ENCODE measurements at regions not wholly inside any gene's neighbourhood (a gene's known extent, or its start where the extent isn't known, plus 50 kb on each side); places are given as distances from the start of the nearest gene placed in this dataset.

DNA sequence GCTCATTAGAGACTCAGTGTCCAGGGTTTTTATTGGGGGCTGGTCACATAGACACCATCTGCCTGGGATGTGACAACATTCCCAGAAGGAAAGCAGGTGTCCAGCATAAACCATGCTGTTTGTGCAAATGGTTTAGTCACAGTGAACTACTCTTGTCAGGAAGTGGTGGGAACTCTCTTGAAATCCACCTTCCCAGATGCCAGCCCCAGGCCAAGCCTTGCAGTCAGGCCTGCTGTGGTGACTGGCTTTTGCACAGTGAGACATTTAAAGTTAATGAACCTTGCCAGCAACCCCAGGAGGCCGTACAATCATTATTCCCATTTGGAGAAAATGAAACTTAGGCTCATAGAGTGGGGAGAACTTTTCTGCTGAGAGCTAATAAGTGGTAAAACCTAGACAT lies 242.5 kb upstream of the KCNG1 start:
- no peak for DNase-seq

DNA sequence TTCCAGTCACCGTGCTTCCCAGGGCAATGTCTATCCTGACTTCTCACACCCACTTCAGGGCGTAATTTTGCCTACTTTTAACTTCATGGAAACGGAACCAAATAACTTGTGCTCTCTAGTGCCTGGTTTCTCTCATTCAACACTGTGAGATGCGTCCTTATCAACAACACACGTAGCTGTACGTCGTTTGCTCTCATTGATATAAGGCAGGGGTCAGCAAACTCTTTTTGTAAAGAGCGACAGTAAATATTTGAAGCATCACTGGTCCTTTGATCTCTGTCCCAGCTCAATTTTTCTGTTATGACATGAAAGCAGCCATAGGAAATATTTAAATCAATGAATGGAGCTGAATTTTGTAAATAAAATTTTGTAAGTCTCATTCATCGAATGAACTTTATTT lies 239.3 kb upstream of the KCNG1 start:
- DNase-seq = no peak

DNA sequence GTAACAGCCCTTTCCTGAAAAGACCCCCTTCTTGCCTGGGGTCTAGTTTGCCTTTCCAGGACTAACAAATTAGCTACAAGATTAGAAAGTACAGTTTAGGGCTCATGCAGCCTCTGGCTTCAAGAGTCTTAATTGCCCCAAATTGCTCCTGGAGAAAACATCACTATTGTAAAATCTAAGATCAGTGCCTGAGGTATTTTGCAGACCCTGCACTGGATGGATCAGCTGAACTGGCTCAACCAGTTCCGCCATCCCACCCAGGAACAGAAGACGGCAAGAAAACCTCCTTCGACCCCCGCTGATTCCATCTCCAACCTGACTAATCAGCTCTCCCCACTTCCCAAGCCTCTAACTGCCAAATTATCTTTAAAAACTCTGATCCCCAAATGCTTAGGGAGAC lies 236.5 kb upstream of the KCNG1 start:
- no peak for DNase-seq

DNA sequence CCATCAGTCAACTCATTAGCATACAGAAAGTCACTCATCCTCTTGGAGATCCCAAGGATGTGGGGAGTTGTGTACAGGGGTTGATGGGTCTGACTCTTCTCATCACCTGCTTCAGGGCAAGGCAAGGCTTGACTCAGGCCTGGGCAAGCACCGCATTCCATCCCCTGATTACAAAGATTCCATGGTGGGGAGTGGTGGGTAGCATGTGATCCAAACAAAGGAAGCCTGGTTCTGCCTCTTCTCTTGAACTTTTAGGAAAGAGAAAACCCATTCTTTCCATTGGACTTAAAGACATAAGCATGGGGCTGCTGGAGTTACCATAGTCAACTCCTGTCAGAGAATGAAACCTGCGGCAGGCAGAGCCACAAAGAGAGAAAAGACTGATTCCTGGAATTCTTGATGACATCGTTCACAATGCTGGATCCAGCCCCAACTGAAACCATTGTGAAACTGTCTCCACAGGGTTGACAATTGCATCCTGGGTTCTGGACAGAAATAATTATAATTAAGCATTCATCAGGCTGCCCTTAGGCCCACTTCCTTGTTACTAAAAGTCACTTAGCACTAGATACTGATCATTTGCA lies 235.8 kb upstream of the KCNG1 start:
- DNase-seq = no peak

DNA sequence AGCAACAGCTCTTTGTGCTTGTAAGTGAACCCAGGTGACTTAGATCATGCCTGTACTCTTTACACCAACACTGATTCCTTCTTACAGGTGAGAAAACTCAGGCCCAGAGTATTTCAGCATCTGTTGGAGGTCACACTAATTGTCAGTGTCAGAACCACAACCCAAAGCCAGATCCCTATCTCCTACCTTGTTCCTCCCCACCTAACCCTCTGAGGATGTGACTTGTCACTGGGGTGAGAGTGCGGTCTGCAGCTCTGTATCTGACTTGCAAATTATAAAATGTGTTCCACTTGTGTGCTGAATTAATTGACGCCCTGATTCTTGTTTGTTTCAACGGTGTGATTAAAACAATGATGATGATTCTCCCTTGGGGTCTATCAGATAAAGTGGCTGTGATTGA lies 232.5 kb upstream of the KCNG1 start:
- DNase-seq = no peak

DNA sequence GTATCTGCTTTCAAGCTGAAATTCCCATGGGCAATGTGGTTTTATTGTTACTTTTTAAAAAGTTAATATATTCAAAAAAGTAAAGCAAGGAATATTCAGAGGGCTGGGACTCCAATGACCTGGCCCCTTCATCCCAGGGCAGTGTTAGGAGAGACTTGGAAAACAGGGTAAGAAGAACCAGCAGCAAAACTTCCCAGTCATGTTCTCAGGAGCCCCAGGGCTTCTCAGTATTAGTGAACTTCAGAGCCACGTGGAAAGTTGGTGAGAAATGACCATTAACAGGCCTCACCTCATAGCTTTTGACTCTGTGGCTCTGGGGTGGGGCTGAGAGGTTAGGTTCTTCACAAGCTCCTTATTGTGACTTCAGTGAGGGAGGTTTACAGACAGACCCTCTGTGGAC lies 230.4 kb upstream of the KCNG1 start:
- DNase-seq = no peak

DNA sequence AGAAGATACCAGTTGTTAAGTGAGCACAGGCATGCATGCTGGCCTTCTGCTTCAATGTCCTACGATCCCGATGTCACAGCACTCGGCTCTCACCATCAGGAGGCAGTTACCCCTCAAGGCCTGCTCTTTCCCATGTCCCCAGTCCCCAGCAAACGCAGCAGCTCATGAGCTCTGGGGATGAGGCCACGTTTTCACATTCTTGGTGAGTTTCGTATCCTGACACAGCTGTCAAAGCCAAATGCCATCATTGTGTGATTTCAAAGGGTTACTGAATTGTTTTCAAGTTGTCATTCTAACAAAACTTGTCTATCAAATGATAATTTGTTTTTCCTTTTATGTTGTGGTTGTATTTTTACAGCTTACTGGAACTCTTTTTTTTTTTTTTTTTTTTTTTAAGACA lies 226.9 kb upstream of the KCNG1 start:
- DNase-seq = no peak

DNA sequence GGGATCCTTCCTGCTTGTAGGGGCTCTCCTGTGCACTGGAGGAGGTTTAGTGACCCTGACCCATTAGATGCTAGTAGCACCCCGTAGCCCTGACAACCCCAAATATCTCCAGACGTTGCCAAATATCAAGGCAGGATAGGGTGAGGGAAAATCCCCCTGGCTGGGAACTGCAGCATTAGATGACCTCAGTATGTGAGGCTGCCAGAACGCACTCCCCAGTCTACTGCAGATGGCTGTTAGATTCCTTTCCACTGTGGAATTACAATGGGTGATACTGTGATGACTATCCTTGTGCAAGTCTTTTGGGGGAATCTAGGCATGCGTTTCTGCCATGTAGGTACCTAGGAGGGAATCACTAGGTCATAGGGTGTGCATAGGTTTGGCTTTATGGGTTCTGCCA lies 226.3 kb upstream of the KCNG1 start:
- no peak for DNase-seq

DNA sequence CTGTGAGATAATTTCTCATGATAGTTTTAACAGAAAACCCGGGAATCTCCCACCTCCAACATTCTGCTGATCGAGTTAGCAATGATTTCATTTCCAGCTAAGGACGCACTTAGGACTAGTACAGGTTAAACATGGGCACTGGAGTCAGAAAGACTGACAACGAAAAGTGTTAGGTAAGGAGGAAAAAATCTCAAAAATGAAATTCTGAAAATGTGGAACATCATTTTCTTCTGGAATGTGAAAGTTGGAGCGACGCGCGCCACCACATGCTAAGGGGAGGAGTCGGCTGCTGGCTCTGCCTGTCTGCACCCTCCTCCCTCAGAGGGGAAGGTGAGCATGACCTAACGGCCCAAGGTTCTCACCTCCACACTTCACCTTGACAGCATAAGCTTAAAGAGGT lies 221.6 kb upstream of the KCNG1 start:
- no peak for DNase-seq

DNA sequence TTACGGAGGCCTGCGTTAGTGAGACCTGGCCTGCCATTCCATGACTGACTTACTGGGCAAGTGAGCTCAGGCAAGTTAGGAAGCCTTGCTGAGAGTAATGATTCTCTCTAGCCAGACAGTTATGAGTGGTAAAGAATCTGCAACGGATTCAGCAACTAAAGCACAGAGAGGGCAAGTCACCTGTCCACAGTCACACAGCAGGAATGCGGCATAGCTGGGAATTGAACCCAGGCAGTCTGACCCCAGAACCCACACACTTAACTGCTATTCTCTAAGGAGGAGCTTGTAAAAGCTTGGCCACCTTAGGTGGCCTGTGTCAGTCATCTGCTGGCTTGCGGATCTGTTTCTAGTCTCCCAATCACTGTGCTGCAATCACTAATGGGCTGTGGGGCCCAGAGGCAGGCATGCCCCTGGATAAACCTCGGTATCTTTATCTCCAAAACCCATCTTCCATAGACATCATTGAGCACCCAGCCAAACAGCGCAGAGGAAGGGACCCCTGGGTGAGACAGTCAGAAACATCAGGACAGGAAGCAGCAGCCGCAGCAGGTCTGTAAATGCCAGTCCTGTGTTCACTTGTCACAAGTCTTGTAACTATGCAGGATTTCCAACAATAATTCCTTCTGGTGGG lies 215.9 kb upstream of the KCNG1 start:
- no peak for DNase-seq

DNA sequence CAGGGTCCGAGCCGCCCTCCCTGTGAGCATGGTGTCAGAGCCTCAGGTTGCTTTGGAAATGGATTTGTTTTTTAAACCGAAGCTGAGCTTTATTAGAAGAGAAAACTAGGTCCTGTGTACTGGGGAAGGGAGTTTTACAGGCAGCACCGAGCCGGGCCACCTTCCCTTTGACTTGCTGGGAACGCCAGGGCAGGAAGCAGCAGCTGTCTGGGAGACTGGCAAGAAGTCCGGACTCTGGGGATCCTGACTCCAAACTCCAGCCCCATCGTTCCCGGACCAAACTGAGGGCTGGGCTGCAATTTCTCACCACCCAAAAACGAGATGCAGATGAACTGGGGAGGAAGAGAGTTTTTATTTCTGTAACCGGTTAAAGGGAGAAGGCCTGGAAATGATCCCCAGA lies 214.9 kb upstream of the KCNG1 start:
- DNase-seq = no peak

DNA sequence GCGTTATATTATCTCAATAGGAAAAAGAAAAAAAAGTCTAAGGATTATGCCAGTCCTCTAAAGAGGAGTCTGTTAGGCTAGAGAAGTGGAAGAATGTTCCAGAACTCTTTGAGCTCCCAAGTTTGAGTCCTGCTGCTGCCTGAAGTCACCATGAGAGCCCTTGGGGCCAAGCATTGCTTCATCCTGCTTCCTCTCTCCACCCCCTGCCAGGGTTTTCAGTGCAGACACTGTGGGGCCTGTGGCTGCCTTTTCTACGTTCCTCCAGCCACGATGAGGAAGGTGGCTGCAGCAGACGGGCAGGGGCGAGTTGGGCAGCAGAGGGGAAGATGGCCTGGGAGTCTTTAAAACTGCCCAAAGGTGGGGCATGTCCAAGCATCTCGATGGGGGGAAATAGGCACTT lies 214.4 kb upstream of the KCNG1 start:
- DNase-seq = peak; percentile 27

DNA sequence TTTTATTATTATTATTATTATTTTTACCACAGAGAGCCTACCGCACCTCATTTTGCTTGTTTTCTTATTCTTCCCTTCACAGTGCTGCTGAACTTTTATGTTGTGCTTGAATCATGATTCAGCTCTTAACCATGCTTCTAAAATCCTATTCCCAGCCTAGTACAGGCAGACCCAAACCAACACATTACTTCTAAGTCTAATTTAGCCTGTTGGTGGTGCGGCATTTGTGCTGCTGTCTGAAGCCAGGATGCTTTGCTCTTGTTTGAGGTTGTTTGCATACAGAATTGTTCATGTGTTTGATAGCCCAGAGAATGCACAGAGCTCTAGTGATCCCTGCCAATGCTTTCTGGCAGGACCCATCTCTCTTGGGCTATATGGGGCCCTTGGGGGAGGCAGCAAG lies 213.5 kb upstream of the KCNG1 start:
- DNase-seq = no peak

DNA sequence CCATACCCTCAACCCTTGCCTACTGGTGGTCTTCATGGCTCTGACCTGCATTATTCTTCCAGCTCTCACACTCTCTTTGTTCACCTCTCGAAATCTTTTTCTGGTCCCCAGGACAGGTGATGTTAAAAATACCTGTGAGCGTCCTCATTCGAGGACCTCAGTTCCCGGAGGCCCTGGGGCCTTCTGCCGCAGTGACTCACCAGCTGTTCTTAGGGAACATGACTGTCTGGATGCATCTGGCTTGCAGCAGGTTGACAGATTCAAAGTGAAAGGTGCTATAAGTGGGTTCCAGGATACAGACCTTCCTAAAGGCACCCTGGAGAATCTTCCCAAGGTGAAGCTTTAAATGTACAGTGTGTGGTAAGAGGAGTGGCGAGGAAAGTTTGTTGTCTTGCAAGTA lies 210.4 kb upstream of the KCNG1 start:
- DNase-seq = no peak

DNA sequence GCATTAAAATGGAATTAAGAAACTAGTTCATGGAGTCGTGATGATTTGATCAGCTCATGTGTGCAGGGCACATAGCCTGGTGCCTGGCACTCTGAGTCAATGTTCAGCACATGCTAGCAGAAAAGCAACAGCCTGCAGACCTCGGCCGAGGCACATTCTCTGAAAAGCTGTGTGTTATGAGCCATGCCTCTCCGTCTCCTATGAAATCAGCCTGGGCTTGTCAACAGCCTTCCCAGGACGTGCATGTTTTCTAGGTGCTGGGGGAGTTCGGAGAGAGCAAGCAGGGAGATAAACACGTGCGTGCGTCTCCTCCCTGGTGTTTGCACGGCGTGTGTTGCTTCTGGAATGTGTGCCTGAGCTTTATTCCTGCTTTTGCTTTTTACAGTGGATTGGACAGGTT lies 207.8 kb upstream of the KCNG1 start:
- no peak for DNase-seq

DNA sequence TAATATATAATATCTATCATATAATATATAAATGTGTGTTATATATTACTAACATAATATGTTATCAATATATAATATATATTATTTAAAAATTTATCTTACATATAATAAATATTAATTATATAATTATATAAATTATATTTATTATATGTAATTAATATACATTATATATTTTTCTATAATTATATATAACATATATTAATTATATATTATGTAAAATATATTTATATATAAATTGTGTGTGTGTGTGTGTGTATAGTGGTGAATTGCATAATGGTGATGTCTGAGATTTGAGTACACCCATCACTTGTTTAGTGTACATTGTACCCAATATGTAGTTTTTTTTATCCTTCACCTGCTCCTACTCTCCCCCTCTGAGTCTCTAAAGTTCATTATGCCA lies 205.9 kb upstream of the KCNG1 start:
- DNase-seq = no peak

DNA sequence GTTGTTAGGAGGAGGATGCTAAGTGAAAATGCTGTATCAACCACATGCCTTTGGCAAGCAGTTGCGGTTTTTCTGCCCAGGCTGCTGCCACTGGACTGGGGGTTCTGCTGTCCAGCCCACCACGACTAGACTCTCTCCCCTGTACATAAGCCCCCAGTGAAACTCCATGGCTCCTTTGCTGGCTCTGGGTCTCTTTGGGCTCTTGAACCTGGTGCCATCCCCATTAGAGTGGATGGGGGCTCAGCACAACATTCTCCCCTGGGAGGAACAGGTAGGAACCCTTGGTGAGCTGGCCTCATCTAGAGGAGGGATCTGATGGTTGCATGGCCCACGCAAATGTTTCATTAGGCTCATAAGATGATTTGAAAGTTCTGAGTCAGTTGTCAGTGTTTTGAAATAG lies 204.8 kb upstream of the KCNG1 start:
- no peak for DNase-seq

DNA sequence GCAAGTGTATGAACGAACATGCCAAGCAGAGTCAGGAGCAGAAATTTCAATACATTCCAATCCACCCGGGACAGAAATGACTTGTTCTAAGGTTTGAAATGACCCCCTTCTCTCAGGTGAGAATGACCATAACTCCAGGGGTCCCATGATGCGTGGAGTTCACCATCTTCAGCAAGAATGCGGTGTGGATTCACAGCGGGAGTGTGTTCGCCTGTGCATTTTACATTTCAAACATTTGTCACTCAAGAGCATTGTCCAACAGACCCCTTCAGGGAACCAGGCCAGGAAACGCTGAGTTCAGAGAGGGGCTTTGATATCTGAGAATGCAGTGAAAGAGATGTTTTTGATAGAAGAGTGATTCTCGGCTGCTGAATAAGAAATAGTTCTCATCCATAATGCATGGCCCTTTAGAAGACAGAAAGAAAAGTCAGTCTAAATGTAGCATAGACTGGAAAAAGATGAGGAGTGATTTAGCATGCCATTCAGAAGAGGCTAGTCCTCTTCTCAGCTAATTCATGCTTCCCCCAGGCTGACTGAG lies 200.3 kb upstream of the KCNG1 start:
- no peak for DNase-seq

DNA sequence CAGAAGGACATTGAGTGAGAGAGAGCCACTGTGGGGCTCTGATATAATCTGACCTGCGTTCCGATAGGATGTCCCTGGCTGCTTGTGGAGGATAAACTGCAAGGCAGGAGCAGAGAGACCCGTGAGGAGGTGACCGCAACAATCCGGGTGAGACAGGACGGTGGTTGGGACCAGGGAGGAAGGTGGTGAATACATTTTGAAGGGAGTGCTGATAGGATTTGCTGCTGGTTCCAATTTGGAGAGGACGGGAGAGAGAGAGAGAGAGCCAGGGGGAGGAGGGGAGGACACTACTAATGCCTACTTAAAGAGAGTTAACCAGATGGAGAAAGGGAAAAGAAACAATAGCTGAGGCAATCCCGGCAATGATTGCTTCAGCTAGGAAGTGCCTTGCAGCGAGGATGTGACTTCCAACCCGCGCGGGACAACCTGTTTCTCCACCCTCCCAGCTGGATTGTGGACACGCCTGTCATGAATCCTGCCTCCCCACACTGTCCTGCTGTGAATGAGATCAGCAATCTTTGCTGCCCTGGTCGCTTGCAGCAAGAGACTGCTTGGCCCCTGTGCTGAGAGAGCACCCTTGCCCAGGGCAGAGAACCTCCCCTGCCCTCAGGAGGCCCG lies 199.0 kb upstream of the KCNG1 start:
- no peak for DNase-seq

DNA sequence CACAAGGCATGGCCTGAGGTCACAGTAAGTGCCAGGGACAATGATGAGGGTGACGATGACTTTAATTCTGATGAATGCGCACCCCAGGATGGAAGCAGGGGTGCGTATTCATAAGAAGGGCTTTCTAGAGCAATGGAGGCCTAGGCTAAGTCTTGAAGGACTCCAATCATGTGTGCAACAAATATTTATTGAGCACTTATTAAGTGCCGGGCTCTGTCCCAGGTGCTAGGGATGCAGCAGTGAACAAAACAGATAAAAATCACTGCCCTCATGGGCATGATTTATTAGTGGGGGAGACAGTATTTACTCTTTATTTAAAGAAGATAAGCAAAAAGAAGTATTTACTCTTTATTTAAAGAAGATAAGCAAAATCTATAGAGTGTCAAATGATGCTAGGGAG lies 198.2 kb upstream of the KCNG1 start:
- no peak for DNase-seq

DNA sequence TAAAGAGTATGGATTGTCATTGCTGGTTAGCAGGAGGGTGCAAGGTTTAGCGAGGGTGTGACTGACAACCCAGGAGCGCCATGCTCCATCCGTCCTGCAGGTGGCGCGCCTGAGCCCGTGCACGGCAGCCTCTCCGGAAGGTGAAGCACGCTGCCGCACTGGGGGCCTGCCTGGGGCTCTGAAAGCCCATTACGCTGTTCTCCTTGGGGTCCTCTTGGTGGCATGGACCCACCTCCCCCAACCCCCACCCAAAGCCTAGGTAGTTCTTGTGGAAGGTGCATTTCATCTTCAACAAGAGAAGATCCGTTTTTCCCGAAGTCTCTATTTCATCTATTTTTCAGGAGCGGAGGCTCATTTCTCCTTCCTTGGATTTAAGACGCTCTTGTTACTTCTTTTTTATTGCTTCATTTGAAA lies 197.4 kb upstream of the KCNG1 start:
- peak; percentile 61 for DNase-seq

DNA sequence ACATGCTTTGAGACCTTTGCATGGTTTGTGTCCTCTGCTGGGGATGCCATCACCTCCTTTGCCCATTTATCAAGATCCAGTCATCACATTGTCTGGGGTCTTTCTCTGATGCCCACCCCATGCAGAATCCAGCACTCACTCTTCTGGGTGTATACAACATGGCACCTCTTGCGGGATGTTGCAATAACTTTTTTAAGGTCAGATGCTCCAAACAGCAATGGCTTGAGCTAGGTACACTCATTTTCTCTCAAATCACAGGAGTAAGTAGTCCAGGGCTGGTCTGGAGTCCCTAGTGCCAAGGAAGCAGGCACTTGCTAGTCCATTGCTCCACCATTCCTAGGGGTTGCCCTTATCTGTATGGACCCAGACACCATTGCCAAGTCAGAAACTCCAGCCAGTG lies 196.6 kb upstream of the KCNG1 start:
- DNase-seq = no peak

DNA sequence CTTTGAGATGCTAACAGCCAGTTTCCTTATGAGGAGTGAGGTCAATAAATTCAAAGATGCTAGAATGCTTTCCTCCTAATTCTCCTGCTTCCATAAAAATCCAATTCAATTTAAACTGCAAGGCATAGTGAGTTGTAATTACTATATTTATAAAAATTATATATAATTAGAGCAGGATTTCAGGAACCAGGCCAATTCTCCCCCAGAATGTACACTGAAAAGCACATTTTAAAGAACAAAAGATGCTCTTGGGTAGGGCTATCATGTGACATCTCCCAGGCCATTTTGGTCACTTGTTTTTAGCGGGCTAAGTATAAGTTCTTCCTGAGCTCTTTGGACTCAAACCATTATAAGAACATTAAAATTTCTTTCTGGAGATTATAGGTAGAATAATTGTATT lies 195.7 kb upstream of the KCNG1 start:
- no peak for DNase-seq

DNA sequence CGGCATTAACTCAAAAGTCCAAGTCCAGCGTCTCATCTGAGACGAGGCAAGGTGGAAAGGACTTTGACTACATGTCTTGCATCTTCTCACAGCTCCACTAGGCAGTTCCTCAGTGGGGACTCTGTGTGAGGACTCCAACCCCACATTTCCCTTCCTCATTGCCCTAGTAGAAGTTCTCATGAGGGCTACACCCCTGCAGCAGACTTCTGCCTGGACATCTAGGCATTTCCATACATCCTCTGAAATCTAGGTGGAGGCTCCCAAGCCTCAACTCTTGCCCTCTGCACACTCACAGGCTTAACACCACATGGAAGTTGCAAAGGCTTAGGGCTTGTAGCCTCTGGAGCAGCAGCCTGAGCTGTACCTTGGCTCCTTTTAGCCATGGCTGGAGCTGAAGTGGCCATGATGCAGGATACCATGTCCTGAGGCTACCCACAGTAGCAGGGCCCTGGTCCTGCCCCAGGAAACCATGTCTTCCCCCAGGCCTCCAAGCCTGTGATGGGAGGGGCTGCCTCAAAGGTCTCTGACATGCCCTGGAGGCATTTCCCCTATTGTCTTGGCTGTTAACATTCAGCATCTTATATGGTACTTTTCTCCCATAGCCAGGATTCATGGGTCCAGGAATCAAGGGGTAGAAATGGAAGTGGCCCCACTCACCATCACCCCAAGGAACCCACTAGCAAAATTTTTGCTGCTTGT lies 194.6 kb upstream of the KCNG1 start:
- DNase-seq = no peak
